NB4 (cell line): ENCODE measurements at regions not wholly inside any gene's neighbourhood (a gene's known extent, or its start where the extent isn't known, plus 50 kb on each side); places are given as distances from the start of the nearest gene placed in this dataset.

Source experiments
- MYC ChIP-seq: IDR thresholded peaks from 2 replicates; pipeline ENCODE4 v1.6.1; 2011; ENCODE audit warnings: low read depth, low read length
- POLR2A ChIP-seq: IDR thresholded peaks from 2 replicates; pipeline ENCODE4 v1.6.1; 2011; ENCODE audit warnings: mild to moderate bottlenecking; ENCODE audit not compliant: insufficient read length; ENCODE audit errors: extremely low read depth
- TF ChIP-seq, protein P1 (sequence below): IDR thresholded peaks from one replicate; pipeline ENCODE4 v1.5.1; 2012; ENCODE audit warnings: low read depth, low read length
- TF ChIP-seq, protein P2 (sequence below): IDR thresholded peaks from 2 replicates; pipeline ENCODE4 v1.6.1; 2011; ENCODE audit warnings: low read depth, low read length

DNA sequence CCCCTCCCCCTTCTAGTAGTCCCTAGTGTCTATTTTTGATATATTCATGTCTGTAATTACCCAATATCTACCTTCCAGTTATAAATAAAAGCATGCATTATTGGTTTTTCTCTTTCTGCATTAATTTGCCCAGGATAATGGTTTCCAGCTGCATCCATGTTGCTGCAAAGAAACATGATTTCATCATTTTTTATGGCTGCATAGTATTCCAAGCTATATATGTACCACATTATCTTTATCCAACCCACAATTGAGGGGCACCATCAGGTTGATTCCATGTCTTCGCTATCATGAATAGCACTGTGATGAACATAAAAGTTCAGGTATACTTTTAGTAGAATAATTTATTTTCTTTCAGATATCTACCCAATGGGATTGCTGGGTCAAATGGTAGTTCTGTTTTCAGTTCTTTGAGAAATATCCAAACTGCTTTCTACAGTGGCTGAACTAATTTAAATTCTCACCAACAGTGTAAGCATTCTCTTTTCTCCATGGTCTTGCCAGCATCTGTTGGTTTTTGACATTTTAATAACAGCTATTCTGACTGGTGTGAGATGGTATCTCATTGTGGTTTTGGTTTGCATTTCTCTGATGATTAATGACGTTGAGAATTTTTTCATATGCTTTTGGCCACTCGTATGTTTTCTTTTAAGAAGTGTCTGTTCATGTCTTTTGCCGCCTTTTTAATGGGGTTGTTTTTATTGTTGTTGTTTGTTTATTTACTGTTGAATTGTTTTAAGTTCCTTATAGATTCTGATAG is 746.1 kb upstream of the MEF2C start:
- TF ChIP-seq POLR2A, result no peak
- TF ChIP-seq, protein P1, sequence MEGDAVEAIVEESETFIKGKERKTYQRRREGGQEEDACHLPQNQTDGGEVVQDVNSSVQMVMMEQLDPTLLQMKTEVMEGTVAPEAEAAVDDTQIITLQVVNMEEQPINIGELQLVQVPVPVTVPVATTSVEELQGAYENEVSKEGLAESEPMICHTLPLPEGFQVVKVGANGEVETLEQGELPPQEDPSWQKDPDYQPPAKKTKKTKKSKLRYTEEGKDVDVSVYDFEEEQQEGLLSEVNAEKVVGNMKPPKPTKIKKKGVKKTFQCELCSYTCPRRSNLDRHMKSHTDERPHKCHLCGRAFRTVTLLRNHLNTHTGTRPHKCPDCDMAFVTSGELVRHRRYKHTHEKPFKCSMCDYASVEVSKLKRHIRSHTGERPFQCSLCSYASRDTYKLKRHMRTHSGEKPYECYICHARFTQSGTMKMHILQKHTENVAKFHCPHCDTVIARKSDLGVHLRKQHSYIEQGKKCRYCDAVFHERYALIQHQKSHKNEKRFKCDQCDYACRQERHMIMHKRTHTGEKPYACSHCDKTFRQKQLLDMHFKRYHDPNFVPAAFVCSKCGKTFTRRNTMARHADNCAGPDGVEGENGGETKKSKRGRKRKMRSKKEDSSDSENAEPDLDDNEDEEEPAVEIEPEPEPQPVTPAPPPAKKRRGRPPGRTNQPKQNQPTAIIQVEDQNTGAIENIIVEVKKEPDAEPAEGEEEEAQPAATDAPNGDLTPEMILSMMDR, result no peak
- TF ChIP-seq, protein P2, sequence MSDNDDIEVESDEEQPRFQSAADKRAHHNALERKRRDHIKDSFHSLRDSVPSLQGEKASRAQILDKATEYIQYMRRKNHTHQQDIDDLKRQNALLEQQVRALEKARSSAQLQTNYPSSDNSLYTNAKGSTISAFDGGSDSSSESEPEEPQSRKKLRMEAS, result no peak
- TF ChIP-seq MYC, result no peak
